Rectal smooth muscle tissue (tissue), 1 donor: ENCODE measurements at regions not wholly inside any gene's neighbourhood (a gene's known extent, or its start where the extent isn't known, plus 50 kb on each side); places are given as distances from the start of the nearest gene placed in this dataset.

Source experiments
- H3K27ac ChIP-seq: one replicate; pipeline ENCODE4 v1.7.0; 2013; ENCODE audit warnings: low read depth, low read length, inconsistent platforms
- H3K27me3 ChIP-seq: one replicate; pipeline ENCODE4 v1.7.0; 2013; ENCODE audit warnings: low read length; ENCODE audit not compliant: control insufficient read depth, insufficient read depth
- H3K36me3 ChIP-seq: one replicate; pipeline ENCODE4 v1.7.0; 2013; ENCODE audit warnings: low read length; ENCODE audit not compliant: control insufficient read depth, insufficient read depth
- H3K4me1 ChIP-seq: one replicate; pipeline ENCODE4 v1.7.0; 2013; ENCODE audit warnings: low read length; ENCODE audit not compliant: control insufficient read depth, insufficient read depth
- H3K4me3 ChIP-seq: one replicate; pipeline ENCODE4 v1.7.0; 2013; ENCODE audit warnings: low read length
- H3K9ac ChIP-seq: one replicate; pipeline ENCODE4 v1.7.0; 2013; ENCODE audit warnings: low read length

GRCh38 chr11:116261606-116262005 is 511.2 kb downstream of the BUD13 start:
- Histone ChIP-seq H3K4me1 (no peaks in the 10 kb centered on the region), H3K9ac (no peak overlapping the region)

GRCh38 chr11:116258821-116259220 is 514.0 kb downstream of the BUD13 start:
- Histone ChIP-seq H3K27me3 (peaks cover 5% of the 10 kb centered on the region), H3K9ac (no peak overlapping the region), H3K4me1 (no peaks in the 10 kb centered on the region), H3K4me3 (no peak overlapping the region), H3K36me3 (no peaks in the 10 kb centered on the region), H3K27ac (no peak overlapping the region)

More at GRCh38 chr11:116261606-116262005, 511.2 kb downstream of the BUD13 start:
- H3K27me3 ChIP-seq: peaks cover 5% of the 10 kb centered on the region
- no peak overlapping the region for H3K4me3 ChIP-seq
- H3K36me3 ChIP-seq: no peaks in the 10 kb centered on the region
- no peak overlapping the region for H3K27ac ChIP-seq

GRCh38 chr11:116257883-116258282 is 514.9 kb downstream of the BUD13 start:
- H3K27ac ChIP-seq: no peak overlapping the region
- H3K36me3 ChIP-seq: no peaks in the 10 kb centered on the region
- H3K9ac ChIP-seq: no peak overlapping the region
- H3K4me3 ChIP-seq: no peak overlapping the region
- no peaks in the 10 kb centered on the region for H3K4me1 ChIP-seq
- no peaks in the 10 kb centered on the region for H3K27me3 ChIP-seq

GRCh38 chr11:116257092-116257491 is 515.7 kb downstream of the BUD13 start:
- H3K4me3 ChIP-seq: no peak overlapping the region

GRCh38 chr11:116256215-116256614 is 516.6 kb downstream of the BUD13 start:
- H3K27me3 ChIP-seq: no peaks in the 10 kb centered on the region
- H3K27ac ChIP-seq: no peak overlapping the region
- H3K9ac ChIP-seq: no peak overlapping the region
- H3K4me1 ChIP-seq: no peaks in the 10 kb centered on the region
- H3K4me3 ChIP-seq: no peak overlapping the region
- no peaks in the 10 kb centered on the region for H3K36me3 ChIP-seq

More at GRCh38 chr11:116257092-116257491, 515.7 kb downstream of the BUD13 start:
- Histone ChIP-seq H3K36me3 (no peaks in the 10 kb centered on the region), H3K4me1 (no peaks in the 10 kb centered on the region), H3K27me3 (no peaks in the 10 kb centered on the region), H3K9ac (no peak overlapping the region), H3K27ac (no peak overlapping the region)

GRCh38 chr11:116255321-116255953 is 517.4 kb downstream of the BUD13 start:
- Histone ChIP-seq H3K9ac (no peak overlapping the region), H3K4me3 (no peak overlapping the region), H3K4me1 (no peaks in the 10 kb centered on the region), H3K27me3 (no peaks in the 10 kb centered on the region), H3K36me3 (no peaks in the 10 kb centered on the region), H3K27ac (no peak overlapping the region)

GRCh38 chr11:116250155-116250554 is 522.6 kb downstream of the BUD13 start:
- H3K4me1 ChIP-seq: peaks cover under 1% of the 10 kb centered on the region
- H3K27me3 ChIP-seq: no peaks in the 10 kb centered on the region
- H3K27ac ChIP-seq: no peak overlapping the region
- H3K4me3 ChIP-seq: no peak overlapping the region
- no peak overlapping the region for H3K9ac ChIP-seq
- H3K36me3 ChIP-seq: no peaks in the 10 kb centered on the region

- peaks cover 6% of the 10 kb centered on the region for H3K4me1 ChIP-seq
- H3K27ac ChIP-seq: no peak overlapping the region
- H3K27me3 ChIP-seq: no peaks in the 10 kb centered on the region
- no peaks in the 10 kb centered on the region for H3K36me3 ChIP-seq
- H3K4me3 ChIP-seq: no peak overlapping the region
- no peak overlapping the region for H3K9ac ChIP-seq
These were observed 523.2 kb downstream of the BUD13 start for GRCh38 chr11:116249561-116249960.

GRCh38 chr11:116244889-116245288 is 527.9 kb downstream of the BUD13 start:
- H3K4me3 ChIP-seq: no peak overlapping the region
- H3K27me3 ChIP-seq: no peaks in the 10 kb centered on the region
- H3K36me3 ChIP-seq: no peaks in the 10 kb centered on the region
- no peak overlapping the region for H3K27ac ChIP-seq
- peaks cover 9% of the 10 kb centered on the region for H3K4me1 ChIP-seq
- no peak overlapping the region for H3K9ac ChIP-seq

GRCh38 chr11:116244439-116244838 is 528.3 kb downstream of the BUD13 start:
- Histone ChIP-seq H3K9ac (no peak overlapping the region), H3K27me3 (no peaks in the 10 kb centered on the region), H3K4me1 (peaks cover 9% of the 10 kb centered on the region), H3K4me3 (no peak overlapping the region), H3K27ac (no peak overlapping the region), H3K36me3 (no peaks in the 10 kb centered on the region)

GRCh38 chr11:116243991-116244390 is 528.8 kb downstream of the BUD13 start:
- H3K27ac ChIP-seq: no peak overlapping the region
- no peaks in the 10 kb centered on the region for H3K27me3 ChIP-seq
- no peak overlapping the region for H3K4me3 ChIP-seq
- no peaks in the 10 kb centered on the region for H3K36me3 ChIP-seq
- H3K4me1 ChIP-seq: peaks cover 9% of the 10 kb centered on the region
- no peak overlapping the region for H3K9ac ChIP-seq

GRCh38 chr11:116242006-116242405 is 530.8 kb downstream of the BUD13 start:
- Histone ChIP-seq H3K9ac (no peak overlapping the region), H3K36me3 (no peaks in the 10 kb centered on the region), H3K4me1 (peaks cover 9% of the 10 kb centered on the region), H3K27me3 (no peaks in the 10 kb centered on the region), H3K27ac (no peak overlapping the region), H3K4me3 (no peak overlapping the region)

- Histone ChIP-seq H3K27ac (no peak overlapping the region), H3K4me1 (peaks cover 9% of the 10 kb centered on the region), H3K27me3 (no peaks in the 10 kb centered on the region), H3K9ac (no peak overlapping the region), H3K36me3 (no peaks in the 10 kb centered on the region), H3K4me3 (no peak overlapping the region)
These were observed 532.1 kb downstream of the BUD13 start for GRCh38 chr11:116240710-116241109.
